SU-DHL-6 (cell line): ENCODE measurements at regions not wholly inside any gene's neighbourhood (a gene's known extent, or its start where the extent isn't known, plus 50 kb on each side); places are given as distances from the start of the nearest gene placed in this dataset.

Experiments used
- H2AFZ ChIP-seq: fragments of 200-600 bp; sonication (generic); 2 replicates; pipeline ENCODE4 v1.6.1; 2014; ENCODE audit warnings: low read depth, mild to moderate bottlenecking, moderate library complexity, mixed read lengths, antibody characterized with exemption, low read length; ENCODE audit not compliant: severe bottlenecking
- H3F3A ChIP-seq: fragments of 200-600 bp; shearing (Covaris generic); 2 replicates; pipeline ENCODE4 v1.6.0; 2016; ENCODE audit warnings: antibody characterized with exemption, mild to moderate bottlenecking; ENCODE audit not compliant: insufficient read depth
- H3K27ac ChIP-seq: fragments of 200-600 bp; sonication (generic); 2 replicates; pipeline ENCODE4 v1.5.1; 2016; ENCODE audit warnings: low read depth, mild to moderate bottlenecking, low read length, moderate library complexity, mixed read lengths
- H3K27me3 ChIP-seq: fragments of 200-600 bp; sonication (generic), shearing (Covaris generic); 2 replicates; pipeline ENCODE4 v1.6.0; 2014; ENCODE audit warnings: mild to moderate bottlenecking, low read length
- H3K36me3 ChIP-seq: fragments of 200-600 bp; sonication (generic); 2 replicates; pipeline ENCODE4 v1.6.1; 2014; ENCODE audit warnings: mild to moderate bottlenecking, low read length, mixed read lengths
- H3K4me2 ChIP-seq: fragments of 300-600, 200-600 bp; shearing (Covaris generic), sonication (generic); 2 replicates; pipeline ENCODE4 v1.6.0; 2014; ENCODE audit warnings: low read length, low read depth, mild to moderate bottlenecking; ENCODE audit not compliant: poor library complexity, severe bottlenecking
- H3K4me3 ChIP-seq: fragments of 200-600 bp; sonication (generic); 2 replicates; pipeline ENCODE4 v1.5.1; 2014; ENCODE audit warnings: antibody characterized with exemption, low read length, mild to moderate bottlenecking, mixed read lengths; ENCODE audit not compliant: insufficient read depth, poor library complexity, severe bottlenecking
- H3K79me2 ChIP-seq: fragments of 200-600 bp; sonication (generic); 2 replicates; pipeline ENCODE4 v1.6.1; 2014; ENCODE audit warnings: mild to moderate bottlenecking, low read length, moderate library complexity; ENCODE audit not compliant: insufficient read depth
- H3K9ac ChIP-seq: fragments of 200-600 bp; sonication (generic); 2 replicates; pipeline ENCODE4 v1.7.0; 2014; ENCODE audit warnings: mild to moderate bottlenecking, low read length
- H3K9me2 ChIP-seq: fragments of 200-600 bp; sonication (generic); replicated peaks from 2 replicates; pipeline ENCODE4 v1.6.1; 2014; ENCODE audit warnings: low read length; ENCODE audit not compliant: insufficient read depth
- H3K9me3 ChIP-seq: fragments of 200-600 bp; sonication (generic); 2 replicates; pipeline ENCODE4 v1.6.1; 2014; ENCODE audit warnings: low read length, mixed read lengths; ENCODE audit not compliant: insufficient read depth
- H4K20me1 ChIP-seq: fragments of 200-600 bp; sonication (generic); 2 replicates; pipeline ENCODE4 v1.6.1; 2014; ENCODE audit warnings: low read depth, mild to moderate bottlenecking, antibody characterized with exemption, low read length, moderate library complexity, mixed read lengths
- CTCF ChIP-seq: fragments of 200-600 bp; sonication (generic); IDR thresholded peaks from one replicate; pipeline ENCODE4 v1.5.1; 2017; ENCODE audit warnings: antibody characterized with exemption, mild to moderate bottlenecking, low read length, moderate library complexity; ENCODE audit not compliant: insufficient read depth, poor library complexity, severe bottlenecking
- EZH2phosphoT487 ChIP-seq: fragments of 200-600 bp; sonication (generic), shearing (Covaris generic); conservative IDR thresholded peaks from 2 replicates; pipeline ENCODE4 v1.6.1; 2018; ENCODE audit warnings: mild to moderate bottlenecking, antibody characterized with exemption, low read length, moderate library complexity, mixed read lengths

GRCh38 chr6:74087899-74088298 lies 391.9 kb downstream of the CD109 start:
- no peaks in the 10 kb centered on the region for H3K27me3 ChIP-seq
- H3K79me2 ChIP-seq: no peaks in the 10 kb centered on the region
- H3K4me3 ChIP-seq: no peak overlapping the region
- no peak overlapping the region for H3K4me2 ChIP-seq
- no peaks in the 10 kb centered on the region for H3F3A ChIP-seq
- no peaks in the 10 kb centered on the region for H3K36me3 ChIP-seq
- TF ChIP-seq CTCF: no peak
- no peak for TF ChIP-seq EZH2phosphoT487
- H4K20me1 ChIP-seq: no peaks in the 10 kb centered on the region
- no peaks in the 10 kb centered on the region for H3K9me3 ChIP-seq
- no peaks in the 10 kb centered on the region for H3K9me2 ChIP-seq
- H2AFZ ChIP-seq: no peak overlapping the region
- no peak overlapping the region for H3K9ac ChIP-seq
- H3K27ac ChIP-seq: no peak overlapping the region

GRCh38 chr6:74075896-74076295 lies 379.9 kb downstream of the CD109 start:
- Histone ChIP-seq H3K4me2 (no peak overlapping the region), H3K79me2 (no peaks in the 10 kb centered on the region), H3K27me3 (no peaks in the 10 kb centered on the region), H3F3A (no peaks in the 10 kb centered on the region), H4K20me1 (no peaks in the 10 kb centered on the region), H3K36me3 (no peaks in the 10 kb centered on the region), H2AFZ (no peak overlapping the region), H3K9ac (no peak overlapping the region), H3K4me3 (no peak overlapping the region), H3K27ac (no peak overlapping the region), H3K9me3 (no peaks in the 10 kb centered on the region), H3K9me2 (no peaks in the 10 kb centered on the region)
- TF ChIP-seq CTCF (no peak), EZH2phosphoT487 (no peak)

GRCh38 chr6:74075323-74075722 lies 379.3 kb downstream of the CD109 start:
- Histone ChIP-seq H3K9me2 (no peaks in the 10 kb centered on the region), H3F3A (no peaks in the 10 kb centered on the region), H3K4me2 (no peak overlapping the region), H3K27me3 (no peaks in the 10 kb centered on the region), H3K36me3 (no peaks in the 10 kb centered on the region), H3K79me2 (no peaks in the 10 kb centered on the region), H2AFZ (no peak overlapping the region), H4K20me1 (no peaks in the 10 kb centered on the region), H3K4me3 (no peak overlapping the region), H3K9ac (no peak overlapping the region), H3K9me3 (no peaks in the 10 kb centered on the region), H3K27ac (no peak overlapping the region)
- TF ChIP-seq CTCF: no peak
- TF ChIP-seq EZH2phosphoT487: no peak
